ENCODE measurements at regions not wholly inside any gene's neighbourhood (a gene's known extent, or its start where the extent isn't known, plus 50 kb on each side); places are given as distances from the start of the nearest gene placed in this dataset.

- Histone ChIP-seq H3K18ac (ENCODE audit: insufficient read length, low read depth, low read length) (no peak overlapping the region), H3K56ac (ENCODE audit: insufficient read length, low read depth, low read length) (no peak overlapping the region), H3K4ac (ENCODE audit: low read depth, low read length) (no peak overlapping the region), H3K4me2 (ENCODE audit: insufficient read depth, insufficient read length, low read length) (no peak overlapping the region), H2BK120ac (ENCODE audit: low read depth, low read length, poor library complexity, severe bottlenecking) (no peak overlapping the region), H3K79me2 (ENCODE audit: insufficient read depth, low read length) (no peaks in the 10 kb centered on the region), H4K20me1 (ENCODE audit: control insufficient read depth, insufficient read depth, insufficient read length) (no peaks in the 10 kb centered on the region), H4K91ac (ENCODE audit: insufficient read length, low read depth, low read length) (no peak overlapping the region), H3K27me3 (ENCODE audit: insufficient read depth, low read length) (no peaks in the 10 kb centered on the region), H2AK5ac (ENCODE audit: insufficient read length, low read length) (no peak overlapping the region), H3K9ac (ENCODE audit: extremely low read depth, insufficient read length, low read length) (no peak overlapping the region), H2BK15ac (ENCODE audit: low read depth, low read length) (no peak overlapping the region), H3K79me1 (ENCODE audit: insufficient read depth, low read depth, low read length, poor library complexity, severe bottlenecking) (no peaks in the 10 kb centered on the region), H3K23me2 (ENCODE audit: insufficient read length, low read depth, low read length, poor library complexity, severe bottlenecking) (no peaks in the 10 kb centered on the region), H4K5ac (ENCODE audit: insufficient read length, low read depth, low read length) (no peak overlapping the region), H2BK5ac (ENCODE audit: insufficient read length, low read length) (no peak overlapping the region), H3K14ac (ENCODE audit: insufficient read depth, low read length) (no peak overlapping the region), H3K23ac (ENCODE audit: insufficient read length, low read depth, low read length) (no peak overlapping the region), H2AFZ (ENCODE audit: low read length) (no peak overlapping the region), H3K4me1 (ENCODE audit: insufficient read depth, low read length) (no peaks in the 10 kb centered on the region), H3T11ph (ENCODE audit: low read length) (no peak overlapping the region), H2BK20ac (ENCODE audit: low read depth, low read length, poor library complexity, severe bottlenecking) (no peak overlapping the region), H3K27ac (ENCODE audit: insufficient read length, low read depth, low read length) (no peak overlapping the region), H4K8ac (replicated peaks; ENCODE audit: insufficient read length, low read depth, low read length) (no peak overlapping the region), H3K9me3 (ENCODE audit: control insufficient read depth, low read depth, low read length) (no peaks in the 10 kb centered on the region), H2BK12ac (ENCODE audit: insufficient read length, low read depth, low read length) (no peak overlapping the region)
- H3K4me3 Mint-ChIP-seq: no peak overlapping the region
- TF ChIP-seq, protein P1, sequence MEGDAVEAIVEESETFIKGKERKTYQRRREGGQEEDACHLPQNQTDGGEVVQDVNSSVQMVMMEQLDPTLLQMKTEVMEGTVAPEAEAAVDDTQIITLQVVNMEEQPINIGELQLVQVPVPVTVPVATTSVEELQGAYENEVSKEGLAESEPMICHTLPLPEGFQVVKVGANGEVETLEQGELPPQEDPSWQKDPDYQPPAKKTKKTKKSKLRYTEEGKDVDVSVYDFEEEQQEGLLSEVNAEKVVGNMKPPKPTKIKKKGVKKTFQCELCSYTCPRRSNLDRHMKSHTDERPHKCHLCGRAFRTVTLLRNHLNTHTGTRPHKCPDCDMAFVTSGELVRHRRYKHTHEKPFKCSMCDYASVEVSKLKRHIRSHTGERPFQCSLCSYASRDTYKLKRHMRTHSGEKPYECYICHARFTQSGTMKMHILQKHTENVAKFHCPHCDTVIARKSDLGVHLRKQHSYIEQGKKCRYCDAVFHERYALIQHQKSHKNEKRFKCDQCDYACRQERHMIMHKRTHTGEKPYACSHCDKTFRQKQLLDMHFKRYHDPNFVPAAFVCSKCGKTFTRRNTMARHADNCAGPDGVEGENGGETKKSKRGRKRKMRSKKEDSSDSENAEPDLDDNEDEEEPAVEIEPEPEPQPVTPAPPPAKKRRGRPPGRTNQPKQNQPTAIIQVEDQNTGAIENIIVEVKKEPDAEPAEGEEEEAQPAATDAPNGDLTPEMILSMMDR (conservative IDR thresholded peaks at IDR 0.05): no peak
- no peaks in the 10 kb centered on the region for H3K4me1 Mint-ChIP-seq
- no peak for DNase-seq
- no peaks in the 10 kb centered on the region for H3K36me3 Mint-ChIP-seq (ENCODE audit: insufficient read depth in 1 of 3, low read depth in 3 of 3)
- H3K9me3 Mint-ChIP-seq: no peaks in the 10 kb centered on the region
- whole genome bisulfite sequencing (ENCODE audit: extremely low coverage, insufficient read length, low lambda C conversion rate): no CpG with 5 or more reads among the region's 1 CpG
- no peak overlapping the region for H3K27ac Mint-ChIP-seq
- no peaks in the 10 kb centered on the region for H3K27me3 Mint-ChIP-seq (ENCODE audit: low read depth)
These were observed 89.4 kb upstream of the BMP2 start for GRCh38 chr20:6678101-6678500.

Data from H9 (cell line).